ENCODE measurements at regions not wholly inside any gene's neighbourhood (a gene's known extent, or its start where the extent isn't known, plus 50 kb on each side); places are given as distances from the start of the nearest gene placed in this dataset.
"Not testable (repeated sequence)": the region's sequence is repeated elsewhere in the genome, so short reads cannot be mapped to it uniquely, and the experiment has no call there.

DNA sequence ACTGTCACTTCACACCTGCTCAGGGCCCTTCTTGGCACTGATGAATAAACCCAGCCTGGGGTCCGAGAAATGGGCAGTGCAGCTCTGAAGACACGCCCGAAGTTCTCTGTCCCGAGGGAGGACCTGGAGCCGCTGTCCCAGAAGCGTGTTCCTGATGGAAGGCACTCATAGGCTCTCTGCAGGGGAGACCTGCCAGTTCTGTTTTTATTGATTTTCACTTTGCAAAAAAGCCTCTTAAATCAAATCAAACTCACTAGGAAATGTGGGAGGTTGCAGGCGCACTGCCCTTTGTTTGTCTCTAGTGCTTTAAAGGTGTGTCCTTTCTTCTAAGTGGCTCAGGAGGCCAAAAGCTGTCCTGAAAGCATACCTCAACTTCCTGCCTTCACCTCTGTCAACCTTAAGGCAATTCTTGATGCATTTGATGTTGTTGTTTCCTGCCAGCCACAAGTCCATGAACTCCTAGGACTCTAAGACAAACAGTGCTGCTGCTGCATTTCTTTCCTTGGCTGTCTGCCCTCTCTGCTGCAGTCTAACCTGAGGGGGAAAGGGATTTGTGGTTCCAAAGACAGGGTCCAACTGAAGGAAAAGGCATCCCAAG is 663.2 kb downstream of the UQCRFS1 start:
- DNase-seq: no peak

DNA sequence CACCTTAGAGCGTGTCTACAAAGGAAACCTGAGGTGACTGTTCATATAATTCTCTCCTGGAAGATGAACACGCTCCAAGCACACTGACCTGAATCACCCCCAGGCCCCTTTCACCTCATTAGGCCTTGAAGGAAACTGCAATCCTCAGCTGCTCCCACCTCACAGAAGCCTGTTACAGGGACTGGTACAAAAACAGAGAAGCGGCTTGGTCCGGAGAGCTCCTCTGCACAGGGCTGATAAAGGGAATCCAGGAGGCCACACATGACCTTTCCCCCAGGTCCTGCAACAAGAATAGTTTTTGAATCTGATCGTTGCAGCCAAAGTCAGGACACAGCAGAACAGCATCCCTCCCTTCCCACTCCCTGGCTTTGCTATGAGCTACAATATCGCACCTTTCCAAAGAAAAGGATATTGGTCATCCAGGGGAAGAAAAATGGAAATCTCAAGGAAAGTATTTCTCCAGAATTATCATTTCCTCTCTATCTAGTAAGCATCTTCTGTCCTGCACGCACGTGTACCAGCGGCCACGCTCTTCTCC is 666.7 kb downstream of the UQCRFS1 start:
- no peak for DNase-seq

DNA sequence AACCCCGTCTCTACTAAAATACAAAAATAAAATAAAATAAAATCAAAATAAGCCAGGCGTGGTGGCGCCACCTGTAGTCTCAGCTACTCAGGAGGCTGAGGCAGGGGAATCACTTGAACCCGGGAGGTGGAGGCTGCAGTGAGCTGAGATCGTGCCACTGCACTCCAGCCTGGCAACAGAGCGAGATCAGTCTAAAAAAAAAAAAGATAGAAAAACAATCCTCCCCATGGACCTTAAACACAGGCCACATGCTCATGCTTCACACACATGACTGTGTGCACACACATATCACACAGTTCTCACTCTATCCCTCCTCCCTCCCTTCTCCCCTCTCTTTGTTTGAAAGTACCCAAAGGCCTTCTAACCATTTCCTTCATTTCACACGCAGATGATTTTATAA is 667.6 kb downstream of the UQCRFS1 start:
- DNase-seq: not testable (repeated sequence)

DNA sequence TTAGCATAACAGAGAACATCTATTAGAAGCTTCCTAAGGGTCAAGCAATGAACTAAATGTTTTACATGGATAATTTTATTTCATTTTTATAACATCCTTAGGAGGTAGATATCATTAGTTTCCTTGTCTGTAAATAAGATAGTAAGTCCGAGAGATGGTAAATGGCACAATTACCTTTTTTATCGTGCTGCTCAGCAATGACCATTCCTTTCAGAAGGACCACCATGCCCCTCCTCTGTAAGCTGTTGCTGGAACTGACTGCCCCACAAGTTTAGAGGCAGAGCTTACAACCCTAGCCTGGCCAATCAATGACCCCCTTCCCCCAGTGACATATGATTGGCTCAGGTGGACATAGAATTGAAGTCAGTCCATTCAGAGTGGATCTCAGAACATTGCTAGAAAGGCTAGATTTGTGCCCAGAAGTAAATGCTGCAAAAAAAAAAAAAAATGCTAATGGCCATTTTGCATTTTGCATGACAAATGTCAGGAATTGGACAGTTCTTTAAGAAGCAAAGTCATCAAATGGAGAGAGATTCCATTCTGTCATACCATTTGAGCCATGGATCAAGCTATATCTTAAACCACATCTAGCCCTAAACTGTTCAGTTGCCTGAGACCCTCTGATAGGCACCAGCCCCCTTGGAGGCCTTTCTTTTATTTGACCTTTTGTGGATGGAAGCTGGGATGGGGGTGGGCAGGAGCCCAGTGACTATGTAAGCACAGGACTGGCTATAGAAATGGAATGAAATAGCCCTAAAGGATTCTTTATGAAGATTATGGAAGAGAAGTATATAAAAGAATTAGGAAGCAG is 668.3 kb downstream of the UQCRFS1 start:
- DNase-seq: no peak

DNA sequence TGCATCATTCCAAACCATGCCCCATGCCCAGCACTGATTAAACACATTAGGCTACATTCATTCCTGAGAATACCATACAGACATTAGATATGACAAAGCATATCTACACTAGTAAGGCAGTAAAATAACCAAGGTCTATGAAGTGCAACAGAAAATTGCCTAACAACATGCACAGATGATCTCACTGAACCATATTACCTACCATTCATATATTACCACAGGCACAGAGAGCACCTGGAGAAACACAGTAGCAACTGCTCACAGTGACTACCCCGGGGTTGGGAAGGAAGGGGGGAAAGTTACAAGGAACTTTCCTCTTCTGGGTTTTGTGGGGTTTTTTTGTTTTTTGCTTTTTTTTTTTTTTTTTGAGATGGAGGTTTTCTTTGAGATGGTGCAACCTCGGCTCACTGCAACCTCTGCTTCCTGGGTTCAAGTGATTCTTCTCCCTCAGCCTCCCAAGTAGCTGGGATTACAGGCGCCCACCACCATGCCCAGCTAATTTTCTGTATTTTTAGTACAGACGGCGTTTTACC is 669.6 kb downstream of the UQCRFS1 start:
- DNase-seq: no peak

DNA sequence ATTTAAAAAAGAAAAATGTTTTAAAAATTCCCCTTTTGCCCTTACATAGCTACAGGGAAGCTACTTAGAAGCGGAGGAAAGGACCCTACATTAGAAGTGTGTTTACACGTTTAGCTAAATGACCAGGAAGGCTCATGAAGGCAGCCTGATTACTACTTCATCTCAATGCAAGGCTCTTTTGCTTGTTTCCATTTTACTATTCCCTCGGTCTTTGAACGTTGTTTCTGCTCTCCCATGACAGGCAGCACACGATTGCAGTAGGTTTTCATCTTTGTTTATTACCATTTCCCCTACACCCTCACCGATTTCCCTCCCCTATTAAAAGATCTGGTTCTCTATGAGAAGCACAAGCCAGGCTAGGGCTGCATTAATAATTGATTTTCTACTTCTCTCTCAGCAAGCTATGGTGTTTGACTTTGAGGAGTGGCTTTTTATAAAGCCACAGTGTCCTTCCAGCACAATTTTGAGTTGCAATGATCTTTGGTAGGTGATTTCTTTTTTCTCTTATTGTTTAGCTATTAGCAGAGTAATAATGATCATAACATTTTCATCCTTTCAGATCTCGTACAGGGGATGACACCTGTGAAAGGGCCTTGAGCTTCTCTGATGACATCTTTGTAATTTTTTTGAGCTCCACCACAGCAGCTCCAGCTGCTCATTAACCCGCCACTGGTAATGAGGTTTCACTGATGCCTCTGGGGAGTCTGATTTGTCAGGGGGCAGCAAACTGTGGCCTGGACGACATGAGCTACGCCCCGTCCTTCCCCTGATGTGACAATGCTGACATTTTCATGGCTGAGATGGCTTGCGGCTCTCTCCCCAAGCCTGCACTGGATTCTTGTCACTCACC is 670.3 kb downstream of the UQCRFS1 start:
- DNase-seq: no peak

DNA sequence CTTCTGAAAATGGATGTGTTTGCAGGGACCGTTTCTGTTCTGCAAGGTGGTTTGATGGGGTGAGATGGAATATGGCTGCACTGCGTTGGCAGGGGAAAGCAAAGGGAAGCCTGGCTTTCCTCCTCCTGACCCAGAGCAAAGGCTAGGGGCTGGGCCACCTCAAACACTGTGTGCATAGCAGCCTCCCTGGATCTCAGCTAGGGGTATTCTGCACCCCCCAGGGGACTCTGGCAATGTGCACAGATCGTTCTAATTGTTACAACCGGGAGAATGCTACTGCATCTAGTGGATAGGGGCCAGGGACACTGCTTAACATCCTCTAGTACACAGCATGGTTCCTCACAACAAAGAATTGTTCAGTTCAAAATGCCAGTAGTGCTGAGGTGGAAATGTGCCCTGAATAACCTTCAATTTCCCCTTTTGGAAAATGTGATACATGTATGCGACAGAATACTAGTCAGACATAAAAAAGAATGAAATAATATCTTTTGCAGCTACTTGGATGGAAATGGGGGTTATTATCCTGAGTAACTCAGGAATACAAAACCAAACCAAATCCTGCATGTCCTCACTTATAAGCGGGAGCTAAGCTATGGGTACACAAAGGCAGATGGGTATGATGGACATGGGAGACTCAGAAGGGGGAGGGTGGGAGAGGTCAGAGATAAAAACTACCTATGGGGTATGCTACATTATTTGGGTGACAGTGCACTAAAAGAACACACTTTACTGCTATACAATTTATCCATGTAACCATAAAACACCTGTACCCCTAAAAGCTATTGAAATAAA is 671.2 kb downstream of the UQCRFS1 start:
- no peak for DNase-seq

DNA sequence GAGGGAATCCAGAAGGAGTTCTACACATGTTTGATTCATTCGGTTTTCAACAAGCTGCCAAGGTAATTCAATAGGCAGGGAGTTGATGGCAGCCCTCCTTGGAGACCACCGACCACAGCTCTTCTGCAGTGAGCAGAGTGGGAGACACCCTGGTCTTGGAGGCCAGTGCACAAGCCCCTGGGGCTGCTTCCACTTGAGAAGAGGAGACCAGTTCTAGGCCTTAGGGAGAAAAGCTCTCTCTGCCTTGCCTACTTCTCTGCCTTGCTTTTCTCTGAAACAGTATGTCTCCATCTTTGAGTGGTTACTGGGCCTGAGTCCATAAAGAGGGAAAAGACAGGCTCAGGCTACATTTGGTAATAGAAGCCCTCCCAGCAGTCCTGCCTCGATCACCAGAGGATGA is 671.9 kb downstream of the UQCRFS1 start:
- DNase-seq: no peak

DNA sequence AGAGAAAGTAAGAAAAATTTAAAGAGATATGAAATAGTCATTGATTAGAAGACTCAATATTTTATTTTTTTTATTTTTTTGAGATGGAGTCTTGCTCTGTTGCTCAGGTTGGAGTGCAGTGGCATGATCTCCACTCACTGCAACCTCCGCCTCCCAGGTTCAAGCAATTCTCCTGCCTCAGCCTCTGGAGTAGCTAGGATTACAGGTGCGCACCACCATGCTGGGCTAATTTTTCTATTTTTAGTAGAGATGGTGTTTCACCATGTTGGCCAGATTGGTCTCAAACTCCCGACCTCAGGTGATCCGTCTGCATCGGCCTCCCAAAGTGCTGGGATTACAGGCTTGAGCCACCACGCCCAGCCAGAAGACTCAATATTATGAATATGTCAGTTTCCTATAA is 672.6 kb downstream of the UQCRFS1 start:
- DNase-seq: not testable (repeated sequence)

DNA sequence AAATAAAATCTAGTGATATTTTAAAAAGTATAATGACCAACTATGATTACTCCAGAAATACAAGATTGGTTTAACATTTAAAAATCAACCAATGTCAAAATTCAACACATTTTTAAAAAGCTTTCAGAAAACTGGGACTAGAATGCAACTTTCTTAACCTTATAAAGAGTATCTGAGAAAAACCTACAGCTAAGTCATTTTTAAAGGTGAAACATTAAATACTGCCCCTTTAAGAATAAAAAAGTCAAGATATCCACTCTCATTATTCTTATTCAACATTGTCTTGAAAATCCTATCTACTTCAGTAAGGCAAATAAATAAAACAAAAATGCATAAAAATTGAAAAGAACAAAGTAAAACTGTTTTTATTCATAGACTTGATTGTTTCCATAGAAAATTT is 673.2 kb downstream of the UQCRFS1 start:
- DNase-seq: no peak

DNA sequence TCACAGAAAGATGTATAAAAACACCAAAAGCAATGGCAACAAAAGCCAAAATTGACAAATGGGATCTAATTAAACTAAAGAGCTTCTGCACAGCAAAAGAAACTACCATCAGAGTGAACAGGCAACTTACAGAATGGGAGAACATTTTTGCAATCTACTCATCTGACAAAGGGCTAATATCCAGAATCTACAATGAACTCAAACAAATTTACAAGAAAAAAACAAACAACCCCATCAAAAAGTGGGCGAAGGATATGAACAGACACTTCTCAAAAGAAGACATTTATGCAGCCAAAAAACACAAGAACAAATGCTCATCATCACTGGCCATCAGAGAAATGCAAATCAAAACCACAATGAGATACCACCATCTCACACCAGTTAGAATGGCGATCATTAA is 674.4 kb downstream of the UQCRFS1 start:
- DNase-seq: not testable (repeated sequence)

DNA sequence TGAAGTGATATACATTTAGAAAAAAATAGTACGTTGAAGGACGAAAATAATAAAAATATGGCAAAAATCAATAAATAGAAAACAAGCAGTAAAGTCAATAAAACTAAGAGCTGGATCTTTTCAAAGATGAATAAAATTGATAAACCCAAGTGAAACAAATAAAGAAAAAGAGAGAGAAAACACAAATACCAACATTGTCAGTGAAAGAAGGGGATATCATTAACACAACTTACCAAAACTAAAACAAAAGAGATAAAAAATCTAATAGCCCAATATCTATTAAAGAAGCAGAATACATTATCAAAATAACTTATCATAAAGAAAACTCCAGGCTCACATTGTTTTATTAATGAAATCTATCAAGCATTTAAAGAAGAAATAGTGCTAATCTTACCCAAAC is 675.1 kb downstream of the UQCRFS1 start:
- no peak for DNase-seq

DNA sequence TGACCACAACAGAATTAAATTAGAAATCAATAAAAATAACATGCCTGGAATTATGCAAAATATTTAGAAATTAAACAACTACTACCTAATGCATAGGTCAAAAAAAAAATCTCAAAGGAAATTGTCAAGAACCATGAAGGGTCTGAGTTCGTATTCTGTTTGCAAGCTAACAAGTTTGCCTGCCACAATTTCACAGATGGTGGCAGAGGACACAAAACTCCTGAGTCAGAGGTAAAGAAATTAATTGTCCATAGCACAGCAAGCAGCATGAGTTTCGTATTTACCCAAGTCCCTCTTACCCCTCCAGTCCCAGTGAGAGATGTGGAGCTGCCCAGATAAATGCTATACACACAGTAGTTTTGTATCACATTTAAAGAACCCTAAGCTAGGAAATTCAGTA is 675.9 kb downstream of the UQCRFS1 start:
- no peak for DNase-seq

DNA sequence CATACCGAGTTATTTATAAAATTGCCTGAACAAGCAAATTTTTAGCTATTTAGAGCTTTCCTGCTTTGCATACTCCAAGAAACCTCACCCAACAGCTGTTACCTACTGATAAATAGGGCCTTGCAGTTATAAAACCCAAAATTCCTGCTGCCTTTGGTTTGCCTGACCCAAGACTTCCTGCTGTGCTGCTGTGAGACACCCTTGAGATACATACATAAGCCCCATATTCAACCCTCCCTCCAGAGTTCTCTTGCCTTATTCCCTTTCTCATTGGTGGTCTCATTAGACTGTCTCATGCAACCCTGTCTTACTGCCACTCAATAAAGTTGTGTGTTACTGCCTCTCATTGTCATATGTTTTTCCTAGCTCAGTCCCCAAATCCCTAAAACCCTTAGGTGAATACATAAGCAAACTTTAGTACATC is 677.6 kb downstream of the UQCRFS1 start:
- no peak for DNase-seq

DNA sequence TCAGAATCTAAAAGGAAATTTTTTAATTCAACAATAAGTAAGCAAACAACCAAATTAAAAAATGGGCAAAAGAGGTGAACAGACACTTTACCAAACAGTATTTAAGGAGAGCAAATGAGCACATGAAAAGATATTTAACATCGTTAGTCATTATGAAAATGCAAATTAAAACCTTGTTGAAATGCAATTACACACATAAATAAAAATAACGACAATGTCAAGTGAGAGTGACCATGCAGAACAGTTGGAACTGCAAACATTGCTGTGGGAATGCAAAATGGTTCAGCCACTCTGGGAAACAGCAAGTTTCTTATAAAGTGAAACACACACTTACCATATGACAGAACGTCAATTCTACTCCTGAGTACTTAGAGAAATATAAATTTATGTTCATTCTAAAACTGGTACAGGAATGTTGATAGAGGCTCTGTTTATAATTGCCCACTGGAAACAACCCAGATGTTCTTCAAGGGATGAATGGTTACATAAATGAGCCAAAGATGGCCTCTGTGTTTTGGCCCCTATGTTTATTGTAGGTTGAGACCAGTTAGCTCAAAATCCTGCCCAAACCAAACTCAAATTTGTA is 678.1 kb downstream of the UQCRFS1 start:
- DNase-seq: no peak

DNA sequence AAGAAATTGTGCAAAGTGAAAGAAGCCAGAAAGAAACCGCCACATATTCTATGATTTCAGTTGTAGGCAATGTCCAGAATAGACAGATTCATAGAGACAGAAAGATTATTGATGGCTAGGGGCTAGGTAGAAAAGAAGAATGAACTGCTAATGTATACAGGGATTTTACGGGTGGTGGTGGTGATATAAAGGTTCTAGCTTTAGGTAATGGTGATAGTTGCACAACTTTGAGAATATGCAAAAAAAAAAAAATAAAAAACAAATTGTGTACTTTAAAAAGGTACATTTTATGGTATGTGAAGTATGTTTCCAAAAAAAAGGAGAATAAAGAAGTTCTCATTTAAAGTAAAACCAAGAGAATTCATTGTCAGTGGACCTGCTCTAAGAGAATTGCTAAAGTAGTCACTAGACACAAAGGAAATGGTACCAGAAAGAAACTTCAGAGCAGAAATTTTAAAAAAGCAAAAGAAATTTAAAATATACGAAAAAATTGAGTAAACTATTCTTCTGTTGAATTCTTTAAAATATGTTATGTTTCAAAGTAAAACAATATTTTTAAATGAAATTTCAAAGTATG is 680.1 kb downstream of the UQCRFS1 start:
- no peak for DNase-seq

DNA sequence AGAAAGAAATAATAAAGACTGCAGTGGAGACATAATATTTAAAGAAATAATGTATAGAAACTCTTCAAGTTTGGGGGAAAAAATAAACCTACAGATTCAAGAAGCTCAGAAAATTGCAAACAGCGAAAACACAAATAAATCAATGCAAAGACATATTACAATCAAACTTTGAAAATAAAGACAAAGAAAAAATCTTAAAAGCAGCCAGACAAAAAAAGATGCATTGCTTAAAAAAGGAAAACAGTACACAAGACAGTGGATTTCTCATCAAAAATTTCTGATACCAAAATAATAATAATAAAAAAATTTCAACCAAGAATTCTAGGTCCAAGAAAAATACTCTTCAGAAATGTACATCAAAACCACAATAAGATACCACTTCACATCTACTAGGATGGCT is 681.0 kb downstream of the UQCRFS1 start:
- DNase-seq: no peak

DNA sequence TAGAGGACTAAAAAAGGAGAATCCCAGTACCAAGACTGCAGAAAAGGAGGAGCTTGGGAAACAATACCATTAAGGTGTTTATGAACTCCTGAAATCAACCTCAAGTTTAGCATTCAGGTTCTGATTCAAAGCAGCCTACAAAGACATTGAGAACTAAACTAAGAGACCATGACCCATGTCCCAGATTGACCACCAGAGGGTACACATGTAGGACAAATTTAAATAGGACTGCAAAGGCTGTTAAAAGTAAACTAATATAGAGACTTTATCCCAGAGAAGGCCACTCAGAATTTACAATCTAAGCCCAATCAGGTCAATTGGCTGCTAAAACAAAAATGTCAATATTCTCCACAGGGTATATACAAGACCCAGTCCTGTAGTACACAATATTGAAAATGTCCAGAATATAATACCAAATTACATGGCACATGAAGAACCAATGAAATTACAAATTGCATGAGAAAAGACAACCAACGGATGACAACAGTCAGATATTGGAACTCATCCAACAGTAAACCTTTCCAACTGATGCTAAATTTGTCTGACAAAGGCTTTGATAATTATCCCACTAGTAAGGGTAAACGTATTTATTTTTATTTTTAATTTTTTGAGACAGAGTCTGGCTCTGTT is 682.4 kb downstream of the UQCRFS1 start:
- DNase-seq: no peak

DNA sequence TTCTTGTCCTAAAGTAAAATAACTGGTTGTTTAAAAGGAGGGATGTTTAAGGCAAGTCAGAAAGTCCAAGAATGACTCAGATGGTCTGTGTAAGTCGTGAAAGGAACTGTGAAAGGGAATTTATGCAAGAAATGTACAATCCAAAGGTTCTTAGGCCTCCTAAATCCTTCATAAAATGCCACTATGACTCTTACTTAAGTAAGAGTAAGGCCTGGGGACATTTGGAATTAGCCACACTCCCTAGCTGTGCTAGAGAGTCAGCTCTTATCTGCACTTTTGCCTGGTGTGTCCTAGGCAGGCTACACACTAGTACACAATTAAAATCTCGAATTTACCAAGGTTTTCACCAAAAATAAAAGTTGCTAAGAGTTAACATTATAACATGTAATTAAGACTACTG is 686.9 kb downstream of the UQCRFS1 start:
- no peak for DNase-seq

DNA sequence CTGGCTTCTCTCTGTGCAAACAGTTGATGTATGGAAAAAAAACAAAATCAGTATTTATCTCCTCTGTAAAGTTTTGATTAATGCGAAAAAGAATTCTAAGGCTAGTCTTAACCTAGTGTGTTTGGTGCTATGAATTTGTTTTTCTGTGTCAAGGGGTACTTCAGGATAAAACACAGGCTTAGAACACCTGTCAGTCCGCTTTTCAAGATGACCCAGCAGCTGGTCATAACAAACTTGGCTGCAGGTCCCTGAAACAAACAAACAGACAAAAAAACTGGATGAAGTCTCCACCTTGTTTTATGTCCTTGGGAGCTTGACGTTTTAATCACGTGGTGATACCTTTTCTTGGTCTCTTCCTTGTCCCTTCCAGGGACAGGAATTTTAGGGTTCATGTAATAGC is 689.3 kb downstream of the UQCRFS1 start:
- DNase-seq: no peak

DNA sequence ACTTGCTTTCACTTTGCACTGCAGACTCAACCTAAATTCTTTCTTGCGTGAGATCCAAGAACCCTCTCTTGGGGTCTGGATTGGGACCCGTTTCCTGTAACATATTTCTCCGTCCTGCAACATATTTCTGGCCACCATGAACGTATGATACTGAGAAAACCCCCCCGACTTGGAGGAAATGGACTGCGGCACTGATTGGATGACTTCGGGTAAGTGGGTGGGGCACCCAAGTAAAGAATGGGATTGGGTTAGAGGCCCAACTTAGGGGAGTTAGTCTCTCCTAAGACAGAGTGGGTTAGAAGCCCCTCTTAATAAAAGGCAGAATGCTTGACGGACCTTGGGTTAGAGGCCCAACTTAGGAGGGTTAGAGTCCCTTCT is 690.4 kb downstream of the UQCRFS1 start:
- no peak for DNase-seq
